Stimulated activated CD8-positive, alpha-beta memory T cell treated with anti-CD3 and anti-CD28 coated beads, Interleukin-15, amount 100 ng/mL, for 4 hours (primary cell): ENCODE measurements at regions not wholly inside any gene's neighbourhood (a gene's known extent, or its start where the extent isn't known, plus 50 kb on each side); places are given as distances from the start of the nearest gene placed in this dataset.
"Not testable (repeated sequence)": the region's sequence is repeated elsewhere in the genome, so short reads cannot be mapped to it uniquely, and the experiment has no call there.

Source experiments
- DNase-seq, 2 donors: peaks; one replicate each; pipeline ENCODE4 v3.0.0-alpha.2; 2020; ENCODE audit warnings: low read depth in 2 of 2

- not testable (repeated sequence) for DNase-seq
These were observed 863.9 kb upstream of the DEFB115 start for GRCh38 chr20:30393523-30393922.

- not testable (repeated sequence) for DNase-seq
These were observed 860.4 kb upstream of the DEFB115 start for GRCh38 chr20:30397111-30397510.

GRCh38 chr20:30405061-30405460, 852.4 kb upstream of the DEFB115 start:
- not testable (repeated sequence) for DNase-seq

GRCh38 chr20:30405585-30405984, 851.9 kb upstream of the DEFB115 start:
- DNase-seq: not testable (repeated sequence)

- not testable (repeated sequence) for DNase-seq
These were observed 851.1 kb upstream of the DEFB115 start for GRCh38 chr20:30406370-30406769.

- no peak for DNase-seq
These were observed 844.5 kb upstream of the DEFB115 start for GRCh38 chr20:30412972-30413371.

GRCh38 chr20:30417387-30417786, 840.1 kb upstream of the DEFB115 start:
- not testable (repeated sequence) for DNase-seq

- not testable (repeated sequence) for DNase-seq
These were observed 839.1 kb upstream of the DEFB115 start for GRCh38 chr20:30418378-30418777.

GRCh38 chr20:30419466-30419865, 838.0 kb upstream of the DEFB115 start:
- DNase-seq: no peak

GRCh38 chr20:30419871-30420420, 837.5 kb upstream of the DEFB115 start:
- not testable (repeated sequence) for DNase-seq
